ENCODE measurements at regions not wholly inside any gene's neighbourhood (a gene's known extent, or its start where the extent isn't known, plus 50 kb on each side); places are given as distances from the start of the nearest gene placed in this dataset.

DNA sequence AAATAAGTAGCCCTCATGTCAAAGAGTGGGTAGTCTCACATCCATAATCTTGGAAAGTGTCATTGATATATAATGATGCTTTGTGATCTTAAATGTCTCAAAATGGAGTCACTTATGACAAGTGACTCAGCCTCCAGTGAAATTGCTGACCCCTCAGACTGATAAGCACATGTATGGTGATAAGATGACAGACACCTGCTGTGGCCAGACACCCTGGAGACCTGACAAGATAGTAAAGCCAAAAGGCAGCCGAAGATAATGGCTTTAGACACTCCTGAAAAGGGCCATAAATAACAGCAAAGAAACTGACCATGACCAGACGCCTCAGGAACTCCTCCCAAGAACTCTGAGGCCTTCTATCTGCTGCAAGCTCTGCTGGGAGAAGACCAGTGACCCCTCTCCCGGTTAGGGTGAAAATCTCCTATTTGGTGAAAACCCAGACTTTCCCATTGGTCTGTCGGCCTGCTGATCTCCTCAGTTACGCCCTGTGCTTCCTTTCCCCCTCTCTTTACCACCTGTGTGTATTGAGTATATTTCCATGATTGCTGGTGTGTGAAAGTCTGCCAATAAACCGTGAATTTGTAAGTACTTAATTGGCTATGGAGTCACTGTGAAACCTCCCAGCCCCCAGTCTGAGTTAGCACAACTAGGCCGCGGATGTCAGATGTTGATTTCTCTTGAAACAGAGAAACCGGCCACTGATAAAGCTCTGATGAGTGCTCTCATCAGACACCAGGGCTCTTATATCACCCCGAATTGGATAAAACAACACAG is 226.7 kb upstream of the MYOCD start:
- TF ChIP-seq, protein P1, sequence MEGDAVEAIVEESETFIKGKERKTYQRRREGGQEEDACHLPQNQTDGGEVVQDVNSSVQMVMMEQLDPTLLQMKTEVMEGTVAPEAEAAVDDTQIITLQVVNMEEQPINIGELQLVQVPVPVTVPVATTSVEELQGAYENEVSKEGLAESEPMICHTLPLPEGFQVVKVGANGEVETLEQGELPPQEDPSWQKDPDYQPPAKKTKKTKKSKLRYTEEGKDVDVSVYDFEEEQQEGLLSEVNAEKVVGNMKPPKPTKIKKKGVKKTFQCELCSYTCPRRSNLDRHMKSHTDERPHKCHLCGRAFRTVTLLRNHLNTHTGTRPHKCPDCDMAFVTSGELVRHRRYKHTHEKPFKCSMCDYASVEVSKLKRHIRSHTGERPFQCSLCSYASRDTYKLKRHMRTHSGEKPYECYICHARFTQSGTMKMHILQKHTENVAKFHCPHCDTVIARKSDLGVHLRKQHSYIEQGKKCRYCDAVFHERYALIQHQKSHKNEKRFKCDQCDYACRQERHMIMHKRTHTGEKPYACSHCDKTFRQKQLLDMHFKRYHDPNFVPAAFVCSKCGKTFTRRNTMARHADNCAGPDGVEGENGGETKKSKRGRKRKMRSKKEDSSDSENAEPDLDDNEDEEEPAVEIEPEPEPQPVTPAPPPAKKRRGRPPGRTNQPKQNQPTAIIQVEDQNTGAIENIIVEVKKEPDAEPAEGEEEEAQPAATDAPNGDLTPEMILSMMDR (IDR thresholded peaks at IDR 0.05), result no peak
- TF ChIP-seq POLR2A (IDR thresholded peaks at IDR 0.05), result no peak
- no peak for TF ChIP-seq EP300 (IDR thresholded peaks at IDR 0.05)

Data from tibial nerve (tissue), 4 donors.